ENCODE measurements at regions not wholly inside any gene's neighbourhood (a gene's known extent, or its start where the extent isn't known, plus 50 kb on each side); places are given as distances from the start of the nearest gene placed in this dataset.

- TF ChIP-seq CTCF (conservative IDR thresholded peaks at IDR 0.05 in 1 of 2, IDR thresholded peaks at IDR 0.05 in 1 of 2; ENCODE audit: extremely low read depth in 1 of 2, insufficient read depth in 1 of 2, low read depth in 1 of 2, low read length in 2 of 2) = no peak
- TF ChIP-seq EZH2 (IDR thresholded peaks at IDR 0.05; ENCODE audit: borderline replicate concordance, low read length) = no peak
Measured at GRCh38 chr10:43846968-43847367, 198.3 kb upstream of the ZNF32 start.
